Prostate gland (tissue), 2 donors: ENCODE measurements at regions not wholly inside any gene's neighbourhood (a gene's known extent, or its start where the extent isn't known, plus 50 kb on each side); places are given as distances from the start of the nearest gene placed in this dataset.

Experiments
- POLR2A ChIP-seq: fragments of 450-650 bp; IDR thresholded peaks from one replicate; pipeline ENCODE4 v1.6.1; 2016; ENCODE audit warnings: antibody characterized with exemption, mild to moderate bottlenecking
- POLR2AphosphoS5 ChIP-seq: sonication (generic); formaldehyde crosslinking; IDR thresholded peaks from one replicate; pipeline ENCODE4 v1.6.1; 2017; ENCODE audit warnings: antibody characterized with exemption
- TF ChIP-seq, protein P1 (sequence below), 4 experiments: fragments of 200-600 bp in 2 of 4; fragments of 450-650 bp in 2 of 4; sonication (generic) in 2 of 4; IDR thresholded peaks; 1 replicate in 3 of 4; 2 replicates in 1 of 4; pipeline ENCODE4 v1.5.1; 2016 to 2019; ENCODE audit warnings: antibody characterized with exemption in 4 of 4, mild to moderate bottlenecking in 2 of 4, moderate library complexity in 2 of 4

DNA sequence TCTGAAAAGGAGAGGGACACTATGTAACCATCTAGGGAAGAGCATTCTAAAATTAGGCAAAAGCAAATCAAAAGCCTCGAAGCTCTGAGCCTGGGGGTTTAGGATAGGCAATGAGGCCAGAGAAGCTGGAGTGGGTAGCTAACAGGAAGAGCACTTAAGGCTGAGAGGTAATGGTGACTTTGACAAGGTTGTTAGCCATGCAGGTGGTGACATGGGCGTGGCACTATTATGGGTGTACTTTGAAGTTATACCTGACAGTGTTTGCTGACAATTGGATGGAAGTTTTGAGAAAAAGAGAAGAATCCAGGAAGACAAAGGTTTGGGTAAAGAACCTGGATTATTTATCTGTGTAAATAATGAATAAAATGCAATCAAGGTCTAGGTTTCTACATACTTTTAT, 383.0 kb upstream of the SEMA3C start:
- TF ChIP-seq, protein P1, sequence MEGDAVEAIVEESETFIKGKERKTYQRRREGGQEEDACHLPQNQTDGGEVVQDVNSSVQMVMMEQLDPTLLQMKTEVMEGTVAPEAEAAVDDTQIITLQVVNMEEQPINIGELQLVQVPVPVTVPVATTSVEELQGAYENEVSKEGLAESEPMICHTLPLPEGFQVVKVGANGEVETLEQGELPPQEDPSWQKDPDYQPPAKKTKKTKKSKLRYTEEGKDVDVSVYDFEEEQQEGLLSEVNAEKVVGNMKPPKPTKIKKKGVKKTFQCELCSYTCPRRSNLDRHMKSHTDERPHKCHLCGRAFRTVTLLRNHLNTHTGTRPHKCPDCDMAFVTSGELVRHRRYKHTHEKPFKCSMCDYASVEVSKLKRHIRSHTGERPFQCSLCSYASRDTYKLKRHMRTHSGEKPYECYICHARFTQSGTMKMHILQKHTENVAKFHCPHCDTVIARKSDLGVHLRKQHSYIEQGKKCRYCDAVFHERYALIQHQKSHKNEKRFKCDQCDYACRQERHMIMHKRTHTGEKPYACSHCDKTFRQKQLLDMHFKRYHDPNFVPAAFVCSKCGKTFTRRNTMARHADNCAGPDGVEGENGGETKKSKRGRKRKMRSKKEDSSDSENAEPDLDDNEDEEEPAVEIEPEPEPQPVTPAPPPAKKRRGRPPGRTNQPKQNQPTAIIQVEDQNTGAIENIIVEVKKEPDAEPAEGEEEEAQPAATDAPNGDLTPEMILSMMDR (IDR thresholded peaks at IDR 0.05) = no peak
- TF ChIP-seq POLR2A (no peak), POLR2AphosphoS5 (no peak)
